Large intestine (tissue), 3 donors: ENCODE measurements at regions not wholly inside any gene's neighbourhood (a gene's known extent, or its start where the extent isn't known, plus 50 kb on each side); places are given as distances from the start of the nearest gene placed in this dataset.

ENCODE experiments used
- DNase-seq, 2 donors: peaks; one replicate each; pipeline versions ENCODE4 v3.0.0 to v3.0.0-alpha.2; 2013
- H3K27ac ChIP-seq: one replicate; pipeline ENCODE4 v1.5.1; 2013; ENCODE audit warnings: low read length
- H3K27me3 ChIP-seq: 2 replicates; pipeline ENCODE4 v1.6.1; 2013; ENCODE audit warnings: low read length; ENCODE audit not compliant: control insufficient read depth, insufficient read depth
- H3K36me3 ChIP-seq: 2 replicates; pipeline ENCODE4 v1.6.1; 2013; ENCODE audit warnings: low read length; ENCODE audit not compliant: control insufficient read depth, insufficient read depth
- H3K4me1 ChIP-seq: one replicate; pipeline ENCODE4 v1.6.1; 2013; ENCODE audit warnings: low read length; ENCODE audit not compliant: control insufficient read depth, insufficient read depth
- H3K4me3 ChIP-seq: one replicate; pipeline ENCODE4 v1.5.1; 2013; ENCODE audit warnings: low read length
- H3K9me3 ChIP-seq: one replicate; pipeline ENCODE4 v1.6.1; 2013; ENCODE audit warnings: mild to moderate bottlenecking, low read depth, low read length, moderate library complexity; ENCODE audit not compliant: control insufficient read depth
- WGBS: methylation state at CpG from one replicate; pipeline ENCODE4 v1.1.5; 2013; ENCODE audit warnings: low lambda C conversion rate; ENCODE audit not compliant: insufficient coverage; 5-methylcytosine and 5-hydroxymethylcytosine counted together

- no peaks in the 10 kb centered on the region for H3K36me3 ChIP-seq
- no CpG with 5 or more reads among the region's 1 CpG for WGBS
- H3K9me3 ChIP-seq, result no peaks in the 10 kb centered on the region
- no peaks in the 10 kb centered on the region for H3K4me1 ChIP-seq
- DNase-seq, result no peak
- no peak overlapping the region for H3K27ac ChIP-seq
- no peak overlapping the region for H3K4me3 ChIP-seq
- no peaks in the 10 kb centered on the region for H3K27me3 ChIP-seq
Measured at GRCh38 chr5:114174837-114175236, 187.0 kb upstream of the KCNN2 start.

GRCh38 chr5:114176356-114176755 lies 185.5 kb upstream of the KCNN2 start:
- Histone ChIP-seq H3K36me3 (no peaks in the 10 kb centered on the region), H3K4me1 (no peaks in the 10 kb centered on the region), H3K27ac (no peak overlapping the region), H3K4me3 (no peak overlapping the region), H3K27me3 (no peaks in the 10 kb centered on the region), H3K9me3 (no peaks in the 10 kb centered on the region)
- no peak for DNase-seq

- WGBS, result 60% methylated on average over 1 of the region's 2 CpGs
- no peak overlapping the region for H3K27ac ChIP-seq
- H3K4me3 ChIP-seq, result no peak overlapping the region
- no peaks in the 10 kb centered on the region for H3K4me1 ChIP-seq
- no peaks in the 10 kb centered on the region for H3K27me3 ChIP-seq
- peaks cover 6% of the 10 kb centered on the region for H3K9me3 ChIP-seq
- no peak for DNase-seq
- no peaks in the 10 kb centered on the region for H3K36me3 ChIP-seq
Measured at GRCh38 chr5:114179134-114179533, 182.7 kb upstream of the KCNN2 start.

- no CpG with 5 or more reads among the region's 1 CpG for WGBS
- no peaks in the 10 kb centered on the region for H3K27me3 ChIP-seq
- no peak for DNase-seq
- no peaks in the 10 kb centered on the region for H3K36me3 ChIP-seq
- H3K4me3 ChIP-seq, result no peak overlapping the region
- H3K27ac ChIP-seq, result no peak overlapping the region
- H3K9me3 ChIP-seq, result peaks cover 9% of the 10 kb centered on the region
- H3K4me1 ChIP-seq, result no peaks in the 10 kb centered on the region
Measured at GRCh38 chr5:114184006-114184405, 177.9 kb upstream of the KCNN2 start.

- WGBS, result no CpG with 5 or more reads among the region's 8 CpGs
- H3K27me3 ChIP-seq, result no peaks in the 10 kb centered on the region
- no peak for DNase-seq
- peaks cover 9% of the 10 kb centered on the region for H3K9me3 ChIP-seq
- no peaks in the 10 kb centered on the region for H3K36me3 ChIP-seq
- no peak overlapping the region for H3K27ac ChIP-seq
- H3K4me1 ChIP-seq, result no peaks in the 10 kb centered on the region
- H3K4me3 ChIP-seq, result no peak overlapping the region
Measured at GRCh38 chr5:114185274-114185673, 176.6 kb upstream of the KCNN2 start.

- no peak overlapping the region for H3K27ac ChIP-seq
- WGBS, result no CpG with 5 or more reads among the region's 1 CpG
- DNase-seq, result no peak
- H3K27me3 ChIP-seq, result no peaks in the 10 kb centered on the region
- H3K9me3 ChIP-seq, result peaks cover 3% of the 10 kb centered on the region
- H3K36me3 ChIP-seq, result no peaks in the 10 kb centered on the region
- H3K4me1 ChIP-seq, result no peaks in the 10 kb centered on the region
- H3K4me3 ChIP-seq, result no peak overlapping the region
Measured at GRCh38 chr5:114191441-114191840, 170.4 kb upstream of the KCNN2 start.

- DNase-seq, result no peak
- Histone ChIP-seq H3K36me3 (no peaks in the 10 kb centered on the region), H3K9me3 (peaks cover 3% of the 10 kb centered on the region), H3K4me3 (no peak overlapping the region), H3K27ac (no peak overlapping the region), H3K4me1 (no peaks in the 10 kb centered on the region), H3K27me3 (no peaks in the 10 kb centered on the region)
- no CpG with 5 or more reads among the region's 3 CpGs for WGBS
Measured at GRCh38 chr5:114192108-114192507, 169.8 kb upstream of the KCNN2 start.

- H3K27ac ChIP-seq, result no peak overlapping the region
- no peak overlapping the region for H3K4me3 ChIP-seq
- peaks cover 12% of the 10 kb centered on the region for H3K9me3 ChIP-seq
- WGBS, result no CpG with 5 or more reads among the region's 1 CpG
- H3K27me3 ChIP-seq, result no peaks in the 10 kb centered on the region
- no peaks in the 10 kb centered on the region for H3K4me1 ChIP-seq
- DNase-seq, result peak in 1 of 2 donors; percentile 25
- no peaks in the 10 kb centered on the region for H3K36me3 ChIP-seq
Measured at GRCh38 chr5:114201332-114201731, 160.5 kb upstream of the KCNN2 start.

GRCh38 chr5:114204923-114205322 lies 156.9 kb upstream of the KCNN2 start:
- H3K4me1 ChIP-seq, result no peaks in the 10 kb centered on the region
- H3K27ac ChIP-seq, result no peak overlapping the region
- no peak overlapping the region for H3K4me3 ChIP-seq
- H3K36me3 ChIP-seq, result no peaks in the 10 kb centered on the region
- H3K27me3 ChIP-seq, result no peaks in the 10 kb centered on the region
- H3K9me3 ChIP-seq, result peaks cover 8% of the 10 kb centered on the region
- DNase-seq, result no peak
- WGBS, result 83% methylated on average over 2 of the region's 2 CpGs

- Histone ChIP-seq H3K27ac (no peak overlapping the region), H3K4me1 (no peaks in the 10 kb centered on the region), H3K9me3 (no peaks in the 10 kb centered on the region), H3K36me3 (no peaks in the 10 kb centered on the region), H3K27me3 (no peaks in the 10 kb centered on the region), H3K4me3 (no peak overlapping the region)
- WGBS, result no CpG with 5 or more reads among the region's 3 CpGs
- no peak for DNase-seq
Measured at GRCh38 chr5:114206640-114207039, 155.2 kb upstream of the KCNN2 start.

GRCh38 chr5:114207615-114208014 lies 154.3 kb upstream of the KCNN2 start:
- Histone ChIP-seq H3K9me3 (no peaks in the 10 kb centered on the region), H3K27ac (no peak overlapping the region), H3K4me3 (no peak overlapping the region), H3K36me3 (no peaks in the 10 kb centered on the region), H3K4me1 (no peaks in the 10 kb centered on the region), H3K27me3 (no peaks in the 10 kb centered on the region)
- DNase-seq, result no peak
- WGBS, result 80% methylated on average over 2 of the region's 3 CpGs
